ENCODE measurements at regions not wholly inside any gene's neighbourhood (a gene's known extent, or its start where the extent isn't known, plus 50 kb on each side); places are given as distances from the start of the nearest gene placed in this dataset.

DNA sequence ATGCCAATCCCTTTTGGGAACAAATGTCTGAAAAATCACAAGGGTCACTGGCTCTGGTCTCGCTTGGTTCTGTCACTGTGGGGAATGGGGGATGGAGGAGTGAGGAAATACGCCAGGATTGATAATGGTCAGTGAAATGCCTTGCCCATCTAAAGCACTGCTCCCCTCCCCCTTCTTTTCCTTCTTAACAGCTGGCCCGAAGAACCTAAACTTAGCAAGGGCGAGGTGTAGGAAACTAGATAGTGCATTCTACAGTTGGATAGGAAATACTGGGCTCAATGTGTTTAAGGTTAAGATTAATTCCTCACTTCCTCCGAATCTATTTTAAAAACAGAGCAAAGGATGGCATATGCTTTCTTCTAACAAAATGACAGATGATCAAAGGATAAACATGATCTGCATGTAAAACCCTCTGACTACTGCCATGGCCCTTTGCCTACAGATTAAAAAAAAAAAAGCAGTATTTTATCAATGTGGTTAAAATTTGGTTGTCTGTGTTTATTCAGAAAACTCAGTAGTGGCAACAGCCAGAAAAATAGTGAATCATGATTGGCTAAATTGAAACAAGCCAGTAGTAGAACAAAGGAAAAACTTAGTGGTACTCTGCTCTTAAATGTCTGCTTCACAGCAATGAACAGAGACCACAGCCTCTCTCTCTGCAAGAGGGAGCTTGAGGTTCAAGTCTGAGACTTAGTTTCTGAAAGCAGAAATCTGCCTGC, 86.1 kb upstream of the VAV3 start:
- TF ChIP-seq ZFX (IDR thresholded peaks at IDR 0.05; ENCODE audit: borderline replicate concordance) = no peak
- TF ChIP-seq, protein P1, sequence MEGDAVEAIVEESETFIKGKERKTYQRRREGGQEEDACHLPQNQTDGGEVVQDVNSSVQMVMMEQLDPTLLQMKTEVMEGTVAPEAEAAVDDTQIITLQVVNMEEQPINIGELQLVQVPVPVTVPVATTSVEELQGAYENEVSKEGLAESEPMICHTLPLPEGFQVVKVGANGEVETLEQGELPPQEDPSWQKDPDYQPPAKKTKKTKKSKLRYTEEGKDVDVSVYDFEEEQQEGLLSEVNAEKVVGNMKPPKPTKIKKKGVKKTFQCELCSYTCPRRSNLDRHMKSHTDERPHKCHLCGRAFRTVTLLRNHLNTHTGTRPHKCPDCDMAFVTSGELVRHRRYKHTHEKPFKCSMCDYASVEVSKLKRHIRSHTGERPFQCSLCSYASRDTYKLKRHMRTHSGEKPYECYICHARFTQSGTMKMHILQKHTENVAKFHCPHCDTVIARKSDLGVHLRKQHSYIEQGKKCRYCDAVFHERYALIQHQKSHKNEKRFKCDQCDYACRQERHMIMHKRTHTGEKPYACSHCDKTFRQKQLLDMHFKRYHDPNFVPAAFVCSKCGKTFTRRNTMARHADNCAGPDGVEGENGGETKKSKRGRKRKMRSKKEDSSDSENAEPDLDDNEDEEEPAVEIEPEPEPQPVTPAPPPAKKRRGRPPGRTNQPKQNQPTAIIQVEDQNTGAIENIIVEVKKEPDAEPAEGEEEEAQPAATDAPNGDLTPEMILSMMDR (IDR thresholded peaks at IDR 0.05) = no peak

DNA sequence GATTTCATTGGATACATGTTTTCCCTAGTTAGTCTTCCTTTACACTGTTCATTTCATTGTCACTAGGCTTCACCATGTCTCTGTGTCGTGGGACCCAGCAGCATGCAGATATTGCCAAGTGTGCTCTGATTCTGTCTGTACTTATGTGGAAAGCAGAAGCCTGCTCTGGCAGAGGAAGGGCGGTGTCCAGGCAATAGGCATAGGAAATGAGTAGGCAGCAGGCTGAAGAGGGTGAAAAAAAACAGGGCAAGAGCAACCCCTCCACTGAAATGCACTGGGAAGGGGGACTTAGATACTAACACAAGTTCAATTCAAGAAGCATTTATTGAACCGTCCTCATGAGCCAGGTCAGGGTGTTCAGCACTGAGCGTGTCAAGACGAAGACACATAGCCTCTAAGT, 85.2 kb upstream of the VAV3 start:
- no peak overlapping the region for H3K27ac ChIP-seq
- TF ChIP-seq, protein P1 (IDR thresholded peaks at IDR 0.05) = no peak
- TF ChIP-seq ZFX (IDR thresholded peaks at IDR 0.05; ENCODE audit: borderline replicate concordance) = no peak

More for the DNA sequence above, 86.1 kb upstream of the VAV3 start:
- peak overlapping the region; percentile 72 for H3K27ac ChIP-seq

DNA sequence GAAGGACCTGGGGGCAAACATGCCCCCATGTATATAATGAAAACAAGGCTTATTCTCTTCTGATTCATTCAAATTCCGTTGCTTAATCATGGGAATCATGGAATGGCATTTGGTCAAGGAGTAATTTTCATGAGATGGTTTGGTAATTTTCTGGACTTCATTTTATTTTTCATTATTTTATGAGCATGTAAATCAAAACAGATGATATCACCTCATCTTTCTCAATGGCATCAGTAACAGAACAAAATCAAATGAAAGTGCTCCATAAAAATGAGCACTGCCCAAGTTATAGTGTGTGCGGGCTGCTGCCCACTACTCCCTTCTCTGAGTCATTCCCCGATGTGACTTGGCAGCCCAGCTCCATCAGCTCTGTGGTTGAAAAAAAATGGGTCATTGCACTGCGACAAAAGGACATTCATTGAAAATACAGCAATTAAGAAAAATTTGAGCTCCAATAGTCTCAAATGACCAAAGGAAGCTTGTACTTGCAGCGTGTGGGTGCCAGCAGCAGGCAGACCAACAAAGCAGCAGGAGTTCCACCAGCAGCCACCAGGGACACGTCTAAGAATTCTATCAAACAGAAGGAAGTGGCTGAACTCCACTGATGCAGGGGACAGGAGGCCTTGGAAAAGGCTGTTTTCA, 84.3 kb upstream of the VAV3 start:
- no peak overlapping the region for H3K27ac ChIP-seq
- TF ChIP-seq ZFX (IDR thresholded peaks at IDR 0.05; ENCODE audit: borderline replicate concordance) = no peak
- TF ChIP-seq, protein P1 (IDR thresholded peaks at IDR 0.05) = peak; percentile 34

DNA sequence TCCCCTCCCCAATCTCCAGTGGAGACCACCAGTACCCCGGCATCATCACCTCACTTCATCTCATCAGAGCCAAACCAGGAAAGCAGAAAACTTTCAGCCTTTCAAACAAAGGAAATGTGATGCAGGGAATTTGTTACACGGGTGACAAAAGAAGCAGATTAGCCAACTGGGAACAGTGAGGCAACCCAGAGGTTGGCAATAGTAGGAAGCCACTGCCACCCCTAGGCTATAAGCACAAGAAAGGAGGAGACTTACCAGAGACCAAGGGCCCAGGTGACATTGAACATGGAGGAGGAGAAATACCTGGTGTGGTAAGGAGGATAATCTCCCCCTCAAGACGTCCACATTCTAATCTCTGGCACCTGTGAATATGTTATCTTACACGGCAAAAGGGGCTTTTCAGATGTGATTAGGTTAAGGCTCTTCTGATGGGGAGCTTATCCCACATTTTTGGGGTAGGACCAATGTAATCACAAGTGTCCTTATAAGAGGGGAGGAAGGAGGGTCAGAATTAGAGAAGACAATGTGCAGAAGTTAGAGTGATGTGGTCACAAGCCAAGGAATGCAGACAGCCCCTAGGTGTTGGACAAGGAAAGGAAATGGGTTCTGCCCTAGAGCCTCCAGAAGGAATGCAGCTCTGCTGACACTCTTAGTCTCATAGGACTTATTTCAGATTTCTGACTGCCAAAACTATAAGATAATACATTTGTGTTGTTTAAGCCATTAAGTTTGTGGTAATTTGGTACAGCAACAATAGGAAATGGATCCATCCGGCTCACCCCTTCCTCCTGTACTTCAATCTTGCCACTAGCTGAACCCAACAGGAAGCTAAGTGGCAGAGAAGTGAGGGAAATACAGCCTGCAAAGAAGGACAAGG, 83.6 kb upstream of the VAV3 start:
- no peak overlapping the region for H3K27ac ChIP-seq
- no peak for TF ChIP-seq ZFX (IDR thresholded peaks at IDR 0.05; ENCODE audit: borderline replicate concordance)
- TF ChIP-seq, protein P1 (IDR thresholded peaks at IDR 0.05) = no peak

DNA sequence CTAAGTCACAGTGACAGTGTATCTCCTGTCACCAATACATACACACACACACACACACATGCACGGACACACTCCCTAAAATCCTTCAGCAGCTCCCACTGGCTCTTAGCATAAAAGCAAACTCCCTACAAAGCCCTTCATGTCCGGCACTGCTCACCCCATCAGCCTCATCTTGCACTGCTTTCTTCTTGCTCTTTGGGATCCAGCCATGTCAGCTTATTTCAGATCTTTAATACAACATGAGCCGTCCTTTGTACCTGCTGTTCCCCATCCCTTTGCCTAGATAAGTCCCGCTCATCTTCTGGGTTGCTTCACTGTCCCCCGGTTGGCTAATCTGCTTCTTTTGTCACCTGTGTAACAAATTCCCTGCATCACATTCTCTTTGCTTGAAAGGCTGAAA, 82.1 kb upstream of the VAV3 start:
- TF ChIP-seq, protein P1 (IDR thresholded peaks at IDR 0.05) = no peak
- no peak for TF ChIP-seq ZFX (IDR thresholded peaks at IDR 0.05; ENCODE audit: borderline replicate concordance)
- no peak overlapping the region for H3K27ac ChIP-seq

DNA sequence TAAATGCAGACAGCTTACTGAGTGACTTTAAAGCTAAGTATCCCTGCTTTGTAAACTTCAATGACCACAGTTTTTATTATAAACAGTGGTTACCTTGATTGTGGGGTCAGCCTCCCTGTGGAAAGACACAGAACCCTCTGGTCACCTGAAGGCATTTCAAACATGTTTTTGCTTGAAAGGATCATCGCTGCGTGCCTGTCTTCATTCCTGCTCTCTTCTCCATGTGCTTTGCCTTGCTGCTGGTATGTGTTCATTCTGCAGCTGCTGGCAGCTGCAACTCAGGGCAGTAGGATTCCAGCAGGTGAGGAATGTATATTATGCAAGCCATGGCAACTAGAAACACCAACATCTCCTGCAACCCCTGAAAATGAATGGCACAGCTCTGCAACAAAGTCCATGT, 81.0 kb upstream of the VAV3 start:
- TF ChIP-seq, protein P1 (IDR thresholded peaks at IDR 0.05) = no peak
- TF ChIP-seq ZFX (IDR thresholded peaks at IDR 0.05; ENCODE audit: borderline replicate concordance) = no peak
- H3K27ac ChIP-seq = no peak overlapping the region

All from 22Rv1 (cell line).